NCI-H2227 (cell line): ENCODE measurements at regions not wholly inside any gene's neighbourhood (a gene's known extent, or its start where the extent isn't known, plus 50 kb on each side); places are given as distances from the start of the nearest gene placed in this dataset.
"Not testable (repeated sequence)": the region's sequence is repeated elsewhere in the genome, so short reads cannot be mapped to it uniquely, and the experiment has no call there.

ENCODE experiments used
- DNase-seq: peaks from one replicate; lab custom pipeline; 2025; ENCODE audit not compliant: unreplicated experiment; lab: John Stamatoyannopoulos, UW

- DNase-seq: no peak
These were observed 101.8 kb upstream of the CADM1 start for GRCh38 chr11:115605871-115606497.

GRCh38 chr11:115605397-115605796 is 101.2 kb upstream of the CADM1 start:
- not testable (repeated sequence) for DNase-seq

- DNase-seq: no peak
These were observed 94.9 kb upstream of the CADM1 start for GRCh38 chr11:115599125-115599524.

GRCh38 chr11:115598257-115598901 is 94.2 kb upstream of the CADM1 start:
- no peak for DNase-seq

- no peak for DNase-seq
These were observed 87.2 kb upstream of the CADM1 start for GRCh38 chr11:115591380-115591779.

GRCh38 chr11:115590254-115590653 is 86.0 kb upstream of the CADM1 start:
- DNase-seq: no peak

GRCh38 chr11:115587718-115588342 is 83.6 kb upstream of the CADM1 start:
- no peak for DNase-seq

- DNase-seq: no peak
These were observed 81.3 kb upstream of the CADM1 start for GRCh38 chr11:115585361-115586024.

GRCh38 chr11:115581871-115582639 is 77.8 kb upstream of the CADM1 start:
- peak; percentile 46 for DNase-seq

GRCh38 chr11:115580927-115581680 is 76.9 kb upstream of the CADM1 start:
- peak; percentile 46 for DNase-seq

GRCh38 chr11:115580416-115580815 is 76.2 kb upstream of the CADM1 start:
- no peak for DNase-seq

GRCh38 chr11:115579181-115579825 is 75.1 kb upstream of the CADM1 start:
- no peak for DNase-seq

- DNase-seq: no peak
These were observed 74.1 kb upstream of the CADM1 start for GRCh38 chr11:115578275-115578674.

- no peak for DNase-seq
These were observed 73.5 kb upstream of the CADM1 start for GRCh38 chr11:115577701-115578100.

GRCh38 chr11:115576606-115577380 is 72.6 kb upstream of the CADM1 start:
- DNase-seq: no peak

GRCh38 chr11:115572551-115572950 is 68.3 kb upstream of the CADM1 start:
- DNase-seq: no peak

GRCh38 chr11:115566180-115566764 is 62.1 kb upstream of the CADM1 start:
- no peak for DNase-seq

- DNase-seq: no peak
These were observed 60.6 kb upstream of the CADM1 start for GRCh38 chr11:115564851-115565250.

GRCh38 chr11:115561116-115561515 is 56.9 kb upstream of the CADM1 start:
- no peak for DNase-seq
